GM12878 (cell line): ENCODE measurements at regions not wholly inside any gene's neighbourhood (a gene's known extent, or its start where the extent isn't known, plus 50 kb on each side); places are given as distances from the start of the nearest gene placed in this dataset.
A peak's percentile ranks its signal among the peaks of the same experiment; 100 is the strongest.

Experiments used
- ATAC-seq: fragments of 200-7000 bp; cut with Tn5 transposase; 3 replicates; pipeline ENCODE4 v1.9.1; 2020; ENCODE audit warnings: mild to moderate bottlenecking, moderate library complexity
- BruUV-seq: library from RNA; stranded (reverse); fragments of 400-500 nt; replicated peaks from 2 replicates; lab custom pipeline; 2021; lab: Mats Ljungman, UMichigan
- CTCF ChIA-PET: fragments of 300-600 bp; sonication (Branson Sonifier 250); formaldehyde crosslinking; extraction: SDS; loops from one replicate; lab custom pipeline; 2021; ENCODE audit warnings: inconsistent platforms; lab: Yijun Ruan, JAX
- POLR2A ChIA-PET: fragments of 350-600 bp; formaldehyde crosslinking; extraction: SDS; loops from one replicate; lab custom pipeline; 2021; ENCODE audit warnings: inconsistent platforms; lab: Charles Lee
- RAD21 ChIA-PET: fragments of 300-600 bp; sonication (Branson Sonifier 250); formaldehyde crosslinking; loops from one replicate; lab custom pipeline; 2023; ENCODE audit warnings: antibody characterized with exemption; ENCODE audit not compliant: unreplicated experiment; lab: Charles Lee
- SMC1A ChIA-PET: fragments of 300-600 bp; sonication (Branson Sonifier 250); formaldehyde crosslinking; loops from one replicate; lab custom pipeline; 2023; ENCODE audit not compliant: unreplicated experiment, uncharacterized antibody; lab: Charles Lee
- DNase-seq: peaks from one replicate; pipeline ENCODE4 v3.0.0-alpha.2; 2011; ENCODE audit warnings: low read depth, low spot score
- FAIRE-seq: peaks from 3 replicates; lab custom pipeline; 2011; peaks lifted over from hg19 to GRCh38; lab: Jason Lieb, UNC
- H2AFZ ChIP-seq: 2 replicates; pipeline ENCODE4 v1.6.0; 2011; ENCODE audit warnings: low read depth, low read length, control low read depth; ENCODE audit not compliant: control insufficient read depth
- H3K27ac ChIP-seq: 2 replicates; pipeline ENCODE4 v1.5.1; 2011; ENCODE audit warnings: control low read depth; ENCODE audit not compliant: control insufficient read depth, insufficient read depth
- H3K27me3 ChIP-seq, 2 experiments: replicated peaks in 1 of 2; 2 replicates each; pipeline versions ENCODE4 v1.6.0 to v1.6.1; 2011; ENCODE audit warnings: low read length in 1 of 2; ENCODE audit not compliant: control insufficient read depth in 2 of 2, insufficient read depth in 2 of 2
- H3K36me3 ChIP-seq, 2 experiments: 2 replicates each; pipeline ENCODE4 v1.5.1; 2011; ENCODE audit warnings: low read length in 1 of 2; ENCODE audit not compliant: control insufficient read depth in 2 of 2, insufficient read depth in 2 of 2
- H3K4me1 ChIP-seq: 2 replicates; pipeline ENCODE4 v1.6.1; 2011; ENCODE audit warnings: mild to moderate bottlenecking, low read length, moderate library complexity, mixed read lengths; ENCODE audit not compliant: control insufficient read depth, insufficient read depth
- H3K4me2 ChIP-seq: 2 replicates; pipeline ENCODE4 v1.6.0; 2011; ENCODE audit warnings: control low read depth; ENCODE audit not compliant: control insufficient read depth, insufficient read depth
- H3K4me3 ChIP-seq: fragments of 200-600 bp; sonication (generic); 2 replicates; pipeline ENCODE4 v1.5.1; 2016
- H3K79me2 ChIP-seq: 2 replicates; pipeline ENCODE4 v1.6.0; 2011; ENCODE audit warnings: low read length; ENCODE audit not compliant: control insufficient read depth, insufficient read depth
- H3K9ac ChIP-seq: 2 replicates; pipeline ENCODE4 v1.8.0; 2011; ENCODE audit warnings: low read length, control low read depth, mixed read lengths; ENCODE audit not compliant: control insufficient read depth, insufficient read depth
- H3K9me3 ChIP-seq: replicated peaks from 3 replicates; pipeline ENCODE4 v1.5.1; 2011; ENCODE audit warnings: mild to moderate bottlenecking, low read length; ENCODE audit not compliant: control insufficient read depth, insufficient read depth
- H4K20me1 ChIP-seq: 2 replicates; pipeline ENCODE4 v1.6.0; 2011; ENCODE audit not compliant: control insufficient read depth, insufficient read depth
- FOS ChIP-seq: IDR thresholded peaks from 3 replicates; pipeline ENCODE4 v1.6.1; 2011; ENCODE audit warnings: borderline replicate concordance; ENCODE audit not compliant: insufficient read length; ENCODE audit errors: extremely low read depth
- FOXK2 ChIP-seq: fragments of 450-650 bp; IDR thresholded peaks from 2 replicates; pipeline ENCODE4 v1.6.1; 2017; ENCODE audit warnings: mild to moderate bottlenecking, moderate library complexity
- JUNB ChIP-seq: IDR thresholded peaks from 2 replicates; pipeline ENCODE4 v1.6.1; 2016; ENCODE audit warnings: antibody characterized with exemption, mild to moderate bottlenecking
- RAD51 ChIP-seq: fragments of 450-650 bp; IDR thresholded peaks from 2 replicates; pipeline ENCODE4 v1.6.1; 2016; ENCODE audit warnings: moderate library complexity, mild to moderate bottlenecking, inconsistent platforms
- RFX5 ChIP-seq: IDR thresholded peaks from 2 replicates; pipeline ENCODE4 v1.6.1; 2011; ENCODE audit warnings: low read depth, low read length, improper control_type of control experiment
- TARDBP ChIP-seq: IDR thresholded peaks from 2 replicates; pipeline ENCODE4 v1.6.1; 2016; ENCODE audit warnings: borderline replicate concordance
- ZNF207 ChIP-seq: fragments of 450-650 bp; IDR thresholded peaks from 2 replicates; pipeline ENCODE4 v1.6.1; 2014; ENCODE audit warnings: antibody characterized with exemption, mild to moderate bottlenecking, borderline replicate concordance
- WGBS: methylation state at CpG from one replicate; pipeline ENCODE4 v1.1.6; 2016; ENCODE audit warnings: low lambda C conversion rate; ENCODE audit not compliant: insufficient replicate concordance, insufficient coverage; ENCODE audit errors: missing lambda C conversion rate; 5-methylcytosine and 5-hydroxymethylcytosine counted together
- in situ Hi-C: fragments of 300-500 bp; cut with MboI; formaldehyde crosslinking; loops from 9 replicates; pipeline ENCODE4 v1.14.3; 2018; ENCODE audit warnings: mixed read lengths
- intact Hi-C: fragments of 100-400 bp; cut with micrococcal nuclease; formaldehyde crosslinking; loops from one replicate; pipeline ENCODE4 v1.14.2; 2022; ENCODE audit not compliant: unreplicated experiment
- TF ChIP-seq, protein P1 (sequence below): fragments of 450-650 bp; formaldehyde crosslinking; IDR thresholded peaks from 2 replicates; pipeline ENCODE4 v1.4.0; 2022; ENCODE audit warnings: mild to moderate bottlenecking, moderate library complexity
- TF ChIP-seq, protein P2 (sequence below): IDR thresholded peaks from 2 replicates; pipeline ENCODE4 v1.6.1; 2011; ENCODE audit warnings: low read depth, mild to moderate bottlenecking, low read length, moderate library complexity, borderline replicate concordance; ENCODE audit errors: extremely low read depth
- TF ChIP-seq, protein P3 (sequence below): fragments of 450-650 bp; IDR thresholded peaks from 2 replicates; pipeline ENCODE4 v1.6.1; 2018; ENCODE audit warnings: mild to moderate bottlenecking, low read depth, moderate library complexity; ENCODE audit not compliant: partially characterized antibody

GRCh38 chr10:105953861-105954260 lies 1210.6 kb downstream of the SORCS1 start (continued):
- TF ChIP-seq, protein P1, sequence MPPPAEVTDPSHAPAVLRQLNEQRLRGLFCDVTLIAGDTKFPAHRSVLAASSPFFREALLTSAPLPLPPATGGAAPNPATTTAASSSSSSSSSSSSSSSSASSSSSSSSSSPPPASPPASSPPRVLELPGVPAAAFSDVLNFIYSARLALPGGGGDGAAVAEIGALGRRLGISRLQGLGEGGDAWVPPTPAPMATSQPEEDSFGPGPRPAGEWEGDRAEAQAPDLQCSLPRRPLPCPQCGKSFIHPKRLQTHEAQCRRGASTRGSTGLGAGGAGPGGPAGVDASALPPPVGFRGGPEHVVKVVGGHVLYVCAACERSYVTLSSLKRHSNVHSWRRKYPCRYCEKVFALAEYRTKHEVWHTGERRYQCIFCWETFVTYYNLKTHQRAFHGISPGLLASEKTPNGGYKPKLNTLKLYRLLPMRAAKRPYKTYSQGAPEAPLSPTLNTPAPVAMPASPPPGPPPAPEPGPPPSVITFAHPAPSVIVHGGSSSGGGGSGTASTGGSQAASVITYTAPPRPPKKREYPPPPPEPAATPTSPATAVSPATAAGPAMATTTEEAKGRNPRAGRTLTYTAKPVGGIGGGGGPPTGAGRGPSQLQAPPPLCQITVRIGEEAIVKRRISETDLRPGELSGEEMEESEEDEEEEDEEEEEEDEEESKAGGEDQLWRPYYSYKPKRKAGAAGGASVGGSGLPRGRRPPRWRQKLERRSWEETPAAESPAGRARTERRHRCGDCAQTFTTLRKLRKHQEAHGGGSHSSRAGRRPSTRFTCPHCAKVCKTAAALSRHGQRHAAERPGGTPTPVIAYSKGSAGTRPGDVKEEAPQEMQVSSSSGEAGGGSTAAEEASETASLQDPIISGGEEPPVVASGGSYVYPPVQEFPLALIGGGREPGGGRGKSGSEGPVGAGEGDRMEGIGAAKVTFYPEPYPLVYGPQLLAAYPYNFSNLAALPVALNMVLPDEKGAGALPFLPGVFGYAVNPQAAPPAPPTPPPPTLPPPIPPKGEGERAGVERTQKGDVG (CRISPR knock-in tag) = no peak
- TF ChIP-seq RAD51 = no peak
- no peak for TF ChIP-seq ZNF207
- TF ChIP-seq, protein P2, sequence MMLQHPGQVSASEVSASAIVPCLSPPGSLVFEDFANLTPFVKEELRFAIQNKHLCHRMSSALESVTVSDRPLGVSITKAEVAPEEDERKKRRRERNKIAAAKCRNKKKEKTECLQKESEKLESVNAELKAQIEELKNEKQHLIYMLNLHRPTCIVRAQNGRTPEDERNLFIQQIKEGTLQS = no peak

- TF ChIP-seq FOXK2 (no peak), FOS (no peak), TARDBP (no peak), JUNB (no peak), RFX5 (no peak)
- TF ChIP-seq, protein P3, sequence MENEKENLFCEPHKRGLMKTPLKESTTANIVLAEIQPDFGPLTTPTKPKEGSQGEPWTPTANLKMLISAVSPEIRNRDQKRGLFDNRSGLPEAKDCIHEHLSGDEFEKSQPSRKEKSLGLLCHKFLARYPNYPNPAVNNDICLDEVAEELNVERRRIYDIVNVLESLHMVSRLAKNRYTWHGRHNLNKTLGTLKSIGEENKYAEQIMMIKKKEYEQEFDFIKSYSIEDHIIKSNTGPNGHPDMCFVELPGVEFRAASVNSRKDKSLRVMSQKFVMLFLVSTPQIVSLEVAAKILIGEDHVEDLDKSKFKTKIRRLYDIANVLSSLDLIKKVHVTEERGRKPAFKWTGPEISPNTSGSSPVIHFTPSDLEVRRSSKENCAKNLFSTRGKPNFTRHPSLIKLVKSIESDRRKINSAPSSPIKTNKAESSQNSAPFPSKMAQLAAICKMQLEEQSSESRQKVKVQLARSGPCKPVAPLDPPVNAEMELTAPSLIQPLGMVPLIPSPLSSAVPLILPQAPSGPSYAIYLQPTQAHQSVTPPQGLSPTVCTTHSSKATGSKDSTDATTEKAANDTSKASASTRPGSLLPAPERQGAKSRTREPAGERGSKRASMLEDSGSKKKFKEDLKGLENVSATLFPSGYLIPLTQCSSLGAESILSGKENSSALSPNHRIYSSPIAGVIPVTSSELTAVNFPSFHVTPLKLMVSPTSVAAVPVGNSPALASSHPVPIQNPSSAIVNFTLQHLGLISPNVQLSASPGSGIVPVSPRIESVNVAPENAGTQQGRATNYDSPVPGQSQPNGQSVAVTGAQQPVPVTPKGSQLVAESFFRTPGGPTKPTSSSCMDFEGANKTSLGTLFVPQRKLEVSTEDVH = no peak
- TF ChIP-seq, all 136 proteins: peak for 0
- Histone ChIP-seq H3K79me2 (no peaks in the 10 kb centered on the region), H3K36me3 (no peaks in the 10 kb centered on the region), H3K27ac (no peak overlapping the region), H3K27me3 (no peaks in the 10 kb centered on the region), H3K4me1 (no peaks in the 10 kb centered on the region), H2AFZ (peak overlapping the region; percentile 51), H3K4me2 (no peak overlapping the region), H4K20me1 (no peaks in the 10 kb centered on the region), H3K9me3 (no peaks in the 10 kb centered on the region; the same call in 2 of the 3 replicates), H3K4me3 (no peak overlapping the region), H3K9ac (no peak overlapping the region)
- CTCF ChIA-PET = interaction anchor here (1.1 to 9.8 kb wide), 4 partner anchors 10 to 156 kb away, joined by 3 to 111 read pairs (median 22); no protein-coding TSS in a partner anchor
- FAIRE-seq = no peak
- SMC1A ChIA-PET = interaction anchor here (0.9 to 3.4 kb wide), 10 partner anchors 8 to 220 kb away, joined by 3 to 36 read pairs (median 4); no protein-coding TSS in a partner anchor
- RAD21 ChIA-PET = interaction anchor here (1.0 to 2.4 kb wide), 3 partner anchors 11 to 109 kb away, joined by 3 to 25 read pairs (median 4); no protein-coding TSS in a partner anchor
- 38% methylated on average over 4 of the region's 4 CpGs for WGBS
- POLR2A ChIA-PET = no interaction called here
- DNase-seq = no peak
- no TSS peak for BruUV-seq
- intact Hi-C loops (loop anchor here (5.0 kb wide), 1 partner anchor 156 kb away; no protein-coding TSS in a partner anchor), in situ Hi-C loops (loop anchor here (10.0 kb wide), 1 partner anchor 232 kb away; no protein-coding TSS in a partner anchor)
- no peak for ATAC-seq
Observed at GRCh38 chr10:105953056-105953455, 1211.5 kb downstream of the SORCS1 start.
